ENCODE measurements at regions not wholly inside any gene's neighbourhood (a gene's known extent, or its start where the extent isn't known, plus 50 kb on each side); places are given as distances from the start of the nearest gene placed in this dataset.
"Not testable (repeated sequence)": the region's sequence is repeated elsewhere in the genome, so short reads cannot be mapped to it uniquely, and the experiment has no call there.

DNA sequence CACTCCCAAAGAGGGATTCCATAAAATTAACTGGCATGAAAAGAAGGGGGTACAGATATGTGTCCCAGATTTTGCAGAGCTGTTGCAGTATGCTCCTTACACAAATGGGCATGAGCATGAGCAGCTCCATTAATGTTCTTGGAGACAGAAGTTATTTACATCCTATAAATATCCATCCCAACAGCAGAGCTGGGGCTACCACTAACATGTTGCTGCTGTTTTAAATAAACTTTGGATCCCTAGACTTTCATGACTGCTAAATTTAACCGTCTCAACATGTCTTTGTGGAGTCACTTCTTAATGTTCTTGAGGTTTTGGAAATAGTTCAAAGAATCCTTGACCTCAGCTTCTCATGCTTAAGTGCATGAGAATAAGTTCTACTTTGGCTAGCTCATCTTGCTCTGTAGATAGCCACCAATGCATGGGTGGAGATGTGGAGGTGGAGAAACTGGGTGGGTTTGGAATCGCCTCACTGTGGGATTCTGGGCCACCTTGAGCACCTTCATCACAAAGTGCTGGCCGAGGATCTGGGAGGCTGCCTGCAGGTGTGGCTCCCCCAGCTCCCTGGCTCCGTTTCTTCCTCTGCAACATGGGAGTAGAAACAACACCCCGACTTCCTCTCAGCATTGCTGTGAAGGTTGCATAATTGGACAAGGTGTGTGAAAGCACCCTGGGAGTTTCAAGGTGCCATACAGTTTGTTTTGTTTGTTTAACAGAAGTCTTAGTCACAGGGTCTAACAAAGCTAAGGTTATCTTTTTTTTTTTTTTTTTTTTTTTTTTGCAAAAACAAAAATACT is 307.2 kb downstream of the MYCN start:
- DNase-seq, result no peak

- DNase-seq, result no peak
These were observed 306.6 kb downstream of the MYCN start for GRCh38 chr2:16246911-16247310.

GRCh38 chr2:16246281-16246850 is 306.0 kb downstream of the MYCN start:
- no peak for DNase-seq

DNA sequence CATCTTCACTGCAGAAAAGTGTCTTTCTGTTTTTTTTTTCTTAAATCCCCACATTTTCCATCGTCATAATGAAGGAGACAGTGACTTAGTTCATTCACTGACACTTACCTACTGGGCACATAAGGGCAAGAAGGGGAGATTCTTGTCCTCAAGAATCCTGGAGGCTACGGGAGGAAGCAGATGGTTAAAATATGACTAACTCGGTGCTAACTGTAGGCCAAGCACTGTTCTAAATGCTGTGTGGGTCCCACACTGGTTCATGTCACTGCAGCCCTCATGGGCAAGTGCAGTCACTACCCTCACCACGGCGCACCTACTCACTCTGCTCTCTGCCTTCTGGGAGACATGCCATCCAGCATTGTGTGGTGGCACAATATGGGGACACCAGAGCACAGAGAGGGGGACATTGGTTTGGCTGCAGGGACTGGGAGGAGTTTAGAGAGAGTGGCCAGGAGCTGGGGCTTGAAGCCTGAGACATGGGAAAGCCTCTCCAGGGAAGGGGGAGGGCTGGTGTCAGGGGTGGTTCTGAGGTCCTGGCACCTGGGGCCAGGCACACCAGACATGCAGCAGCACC is 305.2 kb downstream of the MYCN start:
- no peak for DNase-seq

GRCh38 chr2:16244966-16245320 is 304.6 kb downstream of the MYCN start:
- no peak for DNase-seq

DNA sequence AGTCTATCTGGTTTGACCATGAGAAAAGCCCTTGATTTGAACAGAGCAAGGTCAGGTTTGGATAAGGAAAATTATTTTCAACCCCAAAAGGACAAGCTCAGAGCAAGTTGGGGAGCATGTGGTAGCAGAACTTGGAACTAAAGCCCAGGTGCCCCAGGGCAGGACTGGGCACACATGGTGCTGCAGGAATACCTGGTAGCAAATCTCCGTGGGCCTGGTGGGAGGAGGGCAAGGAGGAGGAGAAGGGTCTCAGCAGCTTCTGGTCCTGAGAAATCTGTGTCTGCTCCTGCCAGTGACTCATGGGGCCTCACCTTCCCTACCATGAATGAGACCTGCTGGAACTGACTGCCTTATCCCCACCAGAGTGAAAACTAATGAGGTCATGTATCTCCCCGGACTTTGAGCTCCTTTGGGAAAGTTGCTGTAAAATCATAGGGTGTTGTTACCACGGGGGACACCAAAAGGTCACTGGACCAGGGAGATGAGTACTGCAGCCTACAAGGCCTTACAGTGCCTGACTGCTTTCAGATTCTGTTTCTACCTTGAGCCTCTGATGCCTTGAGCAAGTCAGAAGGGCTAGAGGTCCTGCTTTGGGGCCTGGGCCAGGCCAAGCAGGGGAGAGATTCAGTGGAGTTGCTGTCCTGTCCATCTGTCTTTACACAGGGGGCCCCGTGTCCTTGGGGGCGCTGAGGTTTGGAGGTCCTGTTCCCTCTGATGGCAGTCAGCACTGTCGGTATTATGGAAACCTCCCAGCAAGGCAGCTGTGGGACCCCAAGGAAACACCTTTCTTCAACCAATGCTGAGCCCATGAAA is 304.0 kb downstream of the MYCN start:
- no peak for DNase-seq

DNA sequence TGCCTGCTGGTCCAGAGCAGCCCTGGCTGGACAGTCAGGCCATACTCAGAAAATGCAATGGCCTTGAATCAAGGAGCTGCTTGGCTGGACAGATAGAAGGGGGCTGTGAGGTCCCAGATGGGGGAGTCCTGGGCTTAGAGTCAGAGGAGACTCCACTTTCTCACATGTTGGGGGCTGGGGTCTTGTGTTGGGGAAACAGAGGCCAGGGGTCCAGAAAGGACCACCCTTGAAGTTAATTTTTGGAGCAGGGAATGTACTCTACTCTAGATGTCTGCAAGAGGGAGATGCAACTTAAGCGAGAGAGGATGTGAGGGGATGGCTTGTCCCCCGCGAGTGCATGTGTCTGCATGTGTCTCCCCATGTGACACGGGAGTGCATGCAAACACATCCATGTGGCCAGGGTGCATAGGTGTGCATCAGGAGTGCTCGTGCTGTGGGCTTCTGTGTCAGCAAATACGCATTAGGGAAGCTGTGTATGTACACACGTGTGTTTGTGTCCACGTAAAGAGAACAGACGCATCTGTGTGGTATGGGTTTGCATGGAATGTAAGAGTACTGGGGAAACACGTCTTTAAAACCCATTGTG is 303.2 kb downstream of the MYCN start:
- no peak for DNase-seq

GRCh38 chr2:16242906-16243305 is 302.6 kb downstream of the MYCN start:
- DNase-seq, result no peak

GRCh38 chr2:16241166-16242160 is 301.1 kb downstream of the MYCN start:
- no peak for DNase-seq

DNA sequence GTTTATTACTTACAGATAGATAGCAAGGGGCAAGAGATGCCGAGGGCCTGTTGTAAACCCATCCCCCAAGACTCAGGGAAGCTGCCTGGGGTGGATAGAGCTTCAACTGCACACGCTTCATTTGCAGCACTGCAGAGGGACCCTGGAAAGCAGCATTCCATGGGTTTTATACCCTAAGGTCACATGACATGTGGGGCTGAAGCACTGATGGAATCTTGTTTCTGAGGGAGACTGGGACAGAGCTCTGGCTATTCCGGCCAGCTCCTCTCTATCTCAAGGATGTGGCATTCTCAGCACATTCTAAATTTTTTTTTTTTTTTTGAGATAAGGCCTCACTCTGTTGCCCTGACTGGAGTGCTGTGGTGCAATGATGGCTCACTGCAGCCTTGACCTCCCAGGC is 300.1 kb downstream of the MYCN start:
- DNase-seq, result no peak

DNA sequence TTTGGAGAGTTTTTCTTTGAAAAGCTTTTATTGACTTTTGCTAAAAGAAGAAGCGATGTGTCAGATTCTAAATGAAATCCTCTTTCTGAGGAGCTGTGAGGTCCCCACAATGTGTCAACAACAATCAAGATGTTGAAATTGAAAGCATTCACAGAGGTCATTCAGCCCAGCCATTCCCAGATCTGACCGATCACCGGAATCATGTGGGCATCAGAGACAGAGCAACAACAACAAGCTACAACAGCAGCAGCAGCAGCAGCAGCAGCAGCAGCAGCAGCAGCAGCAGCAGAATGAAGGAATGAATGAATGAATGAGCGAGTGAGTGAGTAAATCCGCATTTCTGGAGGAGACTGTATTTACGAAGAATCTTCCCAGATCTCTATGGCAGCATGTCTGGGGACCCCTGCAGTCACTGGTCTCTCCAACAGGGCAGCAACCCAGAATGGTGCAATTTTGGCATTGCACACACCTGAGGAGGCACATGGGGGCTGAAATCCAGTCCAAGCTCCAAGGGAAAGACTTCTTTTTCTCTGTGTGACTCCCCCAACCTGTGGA is 299.0 kb downstream of the MYCN start:
- no peak for DNase-seq

- DNase-seq, result no peak
These were observed 298.4 kb downstream of the MYCN start for GRCh38 chr2:16238786-16239185.

DNA sequence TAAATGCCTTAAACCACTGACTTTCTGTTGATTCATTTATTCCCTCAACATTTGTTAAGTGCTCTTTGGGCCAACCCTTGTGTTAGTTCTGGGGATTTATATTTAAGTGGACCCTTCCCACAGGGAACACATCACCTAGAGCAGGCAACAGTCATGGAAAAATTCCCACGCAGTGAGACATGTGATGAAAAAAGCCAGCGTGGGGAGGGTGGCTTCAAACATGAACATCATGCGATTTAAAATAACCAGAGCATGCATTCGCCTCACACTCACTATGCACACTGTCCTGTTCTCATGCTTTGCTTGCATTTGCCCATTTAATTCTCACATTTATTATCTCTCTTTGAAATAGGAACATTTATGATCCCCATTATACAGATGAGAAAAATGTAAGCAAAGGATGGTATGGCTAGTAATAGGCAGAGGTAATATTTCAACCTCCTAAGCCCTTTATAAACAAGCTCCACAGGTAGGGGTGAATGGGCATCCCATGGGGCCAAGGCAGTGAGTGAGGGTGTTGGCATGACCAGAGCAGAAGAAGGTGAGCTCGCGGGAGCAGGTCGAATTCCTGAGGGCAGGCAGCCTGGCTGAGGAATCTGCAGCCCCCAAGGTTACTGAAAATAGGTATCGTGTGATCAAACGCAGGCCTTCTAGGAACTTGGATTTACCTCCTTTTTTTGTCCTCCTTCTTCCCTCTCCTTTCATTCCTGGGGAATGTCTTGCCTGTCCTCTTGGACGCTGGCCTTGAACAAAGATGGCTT is 297.8 kb downstream of the MYCN start:
- no peak for DNase-seq

DNA sequence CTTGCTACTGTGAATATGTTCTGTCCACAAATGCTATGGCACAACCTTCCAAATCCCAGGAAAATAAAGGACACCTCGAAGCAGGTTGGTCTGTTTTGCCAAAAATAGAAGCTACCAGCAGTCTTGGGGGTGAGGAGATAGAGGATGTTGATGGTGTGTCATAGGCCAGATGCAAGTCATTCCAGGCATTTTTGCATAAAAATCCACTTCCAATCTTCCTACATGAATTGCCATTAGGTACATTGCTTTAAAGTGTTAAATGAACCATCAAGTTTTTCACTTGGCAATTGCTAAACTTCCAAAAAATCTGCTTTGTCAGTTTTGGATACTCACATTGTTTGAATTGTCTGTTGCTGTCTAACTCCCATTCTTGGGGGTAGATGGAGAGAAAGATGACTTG is 295.4 kb downstream of the MYCN start:
- no peak for DNase-seq

DNA sequence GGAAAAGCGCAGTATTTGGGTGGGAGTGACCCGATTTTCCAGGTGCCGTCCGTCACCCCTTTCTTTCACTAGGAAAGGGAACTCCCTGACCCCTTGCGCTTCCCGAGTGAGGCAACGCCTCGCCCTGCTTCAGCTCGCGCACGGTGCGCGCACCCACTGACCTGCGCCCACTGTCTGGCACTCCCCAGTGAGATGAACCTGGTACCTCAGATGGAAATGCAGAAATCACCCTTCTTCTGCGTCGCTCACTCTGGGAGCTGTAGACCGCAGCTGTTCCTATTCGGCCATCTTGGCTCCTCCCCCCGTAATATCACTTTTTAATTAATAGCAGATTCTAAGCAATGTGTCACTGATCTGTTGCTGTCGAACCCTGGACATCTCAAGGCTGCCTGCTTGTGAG is 294.9 kb downstream of the MYCN start:
- not testable (repeated sequence) for DNase-seq

DNA sequence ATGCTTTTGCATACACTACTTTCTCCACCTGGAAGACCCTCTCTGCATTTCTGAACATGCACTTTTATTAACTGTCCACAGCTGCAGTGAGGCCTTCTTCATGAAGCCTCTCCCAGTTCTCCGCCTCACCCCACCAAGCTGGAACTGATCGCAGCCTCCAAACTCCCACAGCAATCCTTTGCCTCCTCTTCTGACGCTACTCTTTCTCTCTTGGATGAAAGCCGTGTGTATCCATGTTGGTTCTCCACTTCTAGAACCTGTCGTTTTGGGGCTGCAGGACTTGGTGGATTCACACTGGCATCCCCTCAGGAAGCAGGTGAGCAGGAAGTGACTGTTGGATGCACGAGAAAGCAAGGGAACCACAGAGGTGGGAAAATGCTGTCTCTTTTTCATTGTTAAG is 288.6 kb downstream of the MYCN start:
- no peak for DNase-seq

DNA sequence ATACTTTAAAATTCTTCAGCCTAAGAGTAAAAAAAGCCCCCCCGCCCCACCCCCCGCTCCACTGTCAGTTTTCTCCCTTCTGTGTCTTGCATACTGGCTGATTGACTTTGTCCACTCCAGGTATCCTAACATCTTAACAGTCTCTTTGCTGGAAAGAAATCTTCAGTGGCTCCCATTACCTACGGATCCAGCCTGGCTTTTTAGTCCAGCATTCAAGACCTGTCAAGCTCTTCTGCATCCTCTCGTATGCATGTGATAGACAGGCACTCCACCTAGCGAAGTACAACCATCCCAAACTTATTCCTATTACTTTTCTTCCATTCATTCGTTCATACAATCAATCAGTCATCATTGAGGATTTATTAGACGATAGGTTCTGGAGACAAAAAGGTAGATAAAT is 288.1 kb downstream of the MYCN start:
- DNase-seq, result no peak

GRCh38 chr2:16227811-16228462 is 287.6 kb downstream of the MYCN start:
- DNase-seq, result no peak

- DNase-seq, result no peak
These were observed 286.8 kb downstream of the MYCN start for GRCh38 chr2:16226943-16227664.

DNA sequence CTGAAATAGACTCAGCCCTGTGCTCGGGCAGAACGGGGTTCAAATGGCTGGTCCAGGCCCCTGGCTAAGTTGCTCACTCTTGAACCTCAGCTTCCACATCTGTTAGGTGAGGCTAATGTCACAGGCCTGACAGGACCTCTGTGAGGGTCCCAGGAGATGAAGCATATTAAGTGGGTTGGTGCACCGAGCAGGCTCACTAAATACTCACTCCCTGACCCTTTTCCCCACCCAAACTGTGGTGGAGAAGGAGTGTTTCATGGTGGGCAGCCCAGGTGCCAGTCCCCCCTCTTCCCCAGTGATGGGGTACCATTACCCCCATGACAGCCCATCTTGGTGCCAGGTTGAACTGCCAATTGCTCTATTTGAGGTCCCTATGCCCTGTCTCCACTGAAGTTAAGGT is 286.0 kb downstream of the MYCN start:
- DNase-seq, result no peak
